NT2/D1 (cell line): ENCODE measurements at regions not wholly inside any gene's neighbourhood (a gene's known extent, or its start where the extent isn't known, plus 50 kb on each side); places are given as distances from the start of the nearest gene placed in this dataset.

ENCODE experiments used
- DNase-seq: peaks from one replicate; pipeline ENCODE4 v3.0.0-alpha.2; 2011; ENCODE audit warnings: low read depth, low spot score
- H3K27me3 ChIP-seq: 2 replicates; pipeline ENCODE4 v1.6.0; 2011; ENCODE audit warnings: mild to moderate bottlenecking; ENCODE audit not compliant: insufficient read length, insufficient read depth
- H3K36me3 ChIP-seq: 2 replicates; pipeline ENCODE4 v1.6.1; 2011; ENCODE audit warnings: mild to moderate bottlenecking, low read length, mixed read lengths; ENCODE audit not compliant: insufficient read depth, insufficient read length
- H3K4me1 ChIP-seq: 2 replicates; pipeline ENCODE4 v1.5.1; 2011; ENCODE audit not compliant: insufficient read depth, insufficient read length
- H3K4me3 ChIP-seq: 2 replicates; pipeline ENCODE4 v1.5.1; 2011; ENCODE audit warnings: low read depth; ENCODE audit not compliant: insufficient read length
- H3K9ac ChIP-seq: 2 replicates; pipeline ENCODE4 v1.6.0; 2011; ENCODE audit warnings: low read depth; ENCODE audit not compliant: insufficient read length
- H3K9me3 ChIP-seq: 2 replicates; pipeline ENCODE4 v1.5.1; 2011; ENCODE audit warnings: mild to moderate bottlenecking, low read length; ENCODE audit not compliant: insufficient read depth
- SUZ12 ChIP-seq: IDR thresholded peaks from 2 replicates; pipeline ENCODE4 v1.6.1; 2011; ENCODE audit not compliant: insufficient read length, insufficient read depth; ENCODE audit errors: extremely low read depth
- YY1 ChIP-seq: IDR thresholded peaks from 2 replicates; pipeline ENCODE4 v1.6.1; 2011; ENCODE audit not compliant: insufficient read length, insufficient read depth
- ZNF274 ChIP-seq: IDR thresholded peaks from 2 replicates; pipeline ENCODE4 v1.6.1; 2011; ENCODE audit warnings: mild to moderate bottlenecking, low read depth, low read length

GRCh38 chr16:51665436-51665998 is 514.4 kb upstream of the SALL1 start:
- H3K4me1 ChIP-seq = no peaks in the 10 kb centered on the region
- no peak overlapping the region for H3K9ac ChIP-seq
- H3K4me3 ChIP-seq = no peak overlapping the region
- H3K36me3 ChIP-seq = no peaks in the 10 kb centered on the region
- no peaks in the 10 kb centered on the region for H3K27me3 ChIP-seq
- no peak for TF ChIP-seq ZNF274
- TF ChIP-seq SUZ12 = no peak
- TF ChIP-seq YY1 = no peak
- no peak for DNase-seq
- no peaks in the 10 kb centered on the region for H3K9me3 ChIP-seq

- Histone ChIP-seq H3K4me3 (no peak overlapping the region), H3K36me3 (no peaks in the 10 kb centered on the region), H3K27me3 (no peaks in the 10 kb centered on the region), H3K9me3 (no peaks in the 10 kb centered on the region), H3K9ac (no peak overlapping the region), H3K4me1 (no peaks in the 10 kb centered on the region)
- DNase-seq = no peak
- TF ChIP-seq ZNF274 (no peak), SUZ12 (no peak), YY1 (no peak)
Measured at GRCh38 chr16:51658531-51658930, 507.5 kb upstream of the SALL1 start.

DNA sequence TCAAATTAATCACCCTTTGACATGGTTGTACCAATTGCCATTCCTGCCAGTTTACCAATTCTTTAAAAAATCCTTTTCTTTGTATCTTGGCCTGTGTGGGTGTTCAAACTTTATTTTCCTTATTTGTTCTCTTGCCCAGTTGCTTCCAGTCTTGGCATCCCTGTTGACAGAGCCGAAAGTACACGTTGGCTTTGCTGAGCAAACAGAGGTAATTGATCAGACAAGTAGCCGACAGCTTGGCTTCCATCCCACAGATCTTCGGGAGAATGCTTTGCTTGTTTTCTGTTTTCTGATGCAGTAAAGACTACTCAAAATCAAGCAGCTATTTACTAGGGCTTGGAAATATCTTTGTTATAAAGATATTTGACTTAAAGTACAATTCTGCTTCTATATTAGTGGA is 506.8 kb upstream of the SALL1 start:
- Histone ChIP-seq H3K36me3 (no peaks in the 10 kb centered on the region), H3K4me3 (no peak overlapping the region), H3K27me3 (no peaks in the 10 kb centered on the region), H3K4me1 (no peaks in the 10 kb centered on the region), H3K9me3 (no peaks in the 10 kb centered on the region), H3K9ac (no peak overlapping the region)
- DNase-seq = no peak
- TF ChIP-seq SUZ12 (no peak), ZNF274 (no peak), YY1 (no peak)

- Histone ChIP-seq H3K9me3 (no peaks in the 10 kb centered on the region), H3K4me1 (no peaks in the 10 kb centered on the region), H3K27me3 (no peaks in the 10 kb centered on the region), H3K9ac (no peak overlapping the region), H3K36me3 (no peaks in the 10 kb centered on the region), H3K4me3 (no peak overlapping the region)
- no peak for DNase-seq
- TF ChIP-seq SUZ12 = no peak
- TF ChIP-seq YY1 = no peak
- TF ChIP-seq ZNF274 = no peak
Measured at GRCh38 chr16:51655249-51655648, 504.2 kb upstream of the SALL1 start.

DNA sequence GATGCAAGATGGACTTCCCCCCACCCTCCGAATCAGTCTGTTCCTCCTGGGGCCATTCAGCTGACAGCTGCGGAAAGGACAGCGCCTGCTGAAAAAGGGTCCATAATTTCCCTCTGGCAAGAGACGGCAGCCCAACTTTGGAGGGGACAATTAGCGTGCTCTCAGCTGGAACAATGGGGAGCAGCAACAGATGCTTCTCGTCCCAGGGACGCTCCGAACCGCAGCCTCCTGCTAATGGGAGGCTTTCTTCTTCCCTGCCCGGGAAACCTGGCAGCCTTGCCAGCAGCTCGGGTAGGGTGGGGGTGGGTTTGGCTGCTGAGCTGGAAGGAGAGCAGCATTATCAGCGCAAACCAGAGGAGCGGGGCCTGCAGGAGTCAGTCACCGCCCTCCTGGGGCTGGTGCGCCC is 500.0 kb upstream of the SALL1 start:
- no peak overlapping the region for H3K9ac ChIP-seq
- no peaks in the 10 kb centered on the region for H3K4me1 ChIP-seq
- H3K4me3 ChIP-seq = no peak overlapping the region
- H3K27me3 ChIP-seq = no peaks in the 10 kb centered on the region
- TF ChIP-seq YY1 (no peak), ZNF274 (no peak), SUZ12 (no peak)
- DNase-seq = no peak
- no peaks in the 10 kb centered on the region for H3K36me3 ChIP-seq
- H3K9me3 ChIP-seq = peaks cover 9% of the 10 kb centered on the region; the same call in 1 of the 2 replicates

- H3K27me3 ChIP-seq = no peaks in the 10 kb centered on the region
- no peaks in the 10 kb centered on the region for H3K36me3 ChIP-seq
- H3K9me3 ChIP-seq = peaks cover 9% of the 10 kb centered on the region; the same call in 1 of the 2 replicates
- no peaks in the 10 kb centered on the region for H3K4me1 ChIP-seq
- H3K9ac ChIP-seq = peak overlapping the region; percentile 6
- DNase-seq = no peak
- no peak for TF ChIP-seq YY1
- TF ChIP-seq SUZ12 = no peak
- TF ChIP-seq ZNF274 = no peak
- H3K4me3 ChIP-seq = no peak overlapping the region
Measured at GRCh38 chr16:51649631-51650030, 498.6 kb upstream of the SALL1 start.

DNA sequence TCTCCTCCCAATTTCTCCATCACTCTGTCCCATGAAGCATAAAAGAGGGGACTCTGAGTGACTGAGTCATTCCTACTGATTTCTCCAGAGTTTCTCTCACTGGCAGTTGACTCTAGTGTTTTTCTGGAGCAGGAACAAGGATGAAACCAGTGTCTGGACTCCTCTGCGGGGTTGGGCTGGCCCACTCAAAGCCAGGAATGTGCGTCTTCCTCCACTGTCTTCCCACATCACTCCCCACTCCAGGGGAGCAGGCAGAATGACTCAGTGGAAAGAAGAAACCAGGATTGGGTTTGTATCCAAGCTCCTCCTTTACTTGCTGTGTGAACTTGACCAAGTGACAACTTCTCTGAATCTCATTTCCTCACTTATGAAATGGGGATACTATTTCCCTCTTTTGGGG is 497.5 kb upstream of the SALL1 start:
- Histone ChIP-seq H3K27me3 (no peaks in the 10 kb centered on the region), H3K4me3 (no peak overlapping the region), H3K9ac (no peak overlapping the region), H3K9me3 (peaks cover 9% of the 10 kb centered on the region; the same call in 1 of the 2 replicates), H3K4me1 (no peaks in the 10 kb centered on the region), H3K36me3 (no peaks in the 10 kb centered on the region)
- TF ChIP-seq ZNF274 (no peak), YY1 (no peak), SUZ12 (no peak)
- no peak for DNase-seq
